Esophagus squamous epithelium (tissue), 4 donors: ENCODE measurements at regions not wholly inside any gene's neighbourhood (a gene's known extent, or its start where the extent isn't known, plus 50 kb on each side); places are given as distances from the start of the nearest gene placed in this dataset.

Experiments
- POLR2A ChIP-seq, 4 donors: fragments of 450-650 bp; IDR thresholded peaks; one replicate each; pipeline ENCODE4 v1.6.1; 2017; ENCODE audit warnings: antibody characterized with exemption in 4 of 4, mild to moderate bottlenecking in 4 of 4, moderate library complexity in 3 of 4
- TF ChIP-seq, protein P1 (sequence below), 6 experiments: fragments of 450-650 bp in 4 of 6; fragments of 200-600 bp in 2 of 6; sonication (generic) in 2 of 6; IDR thresholded peaks; one replicate each; pipeline ENCODE4 v1.5.1; 2016 to 2019; ENCODE audit warnings: antibody characterized with exemption in 6 of 6, mild to moderate bottlenecking in 4 of 6, moderate library complexity in 4 of 6

DNA sequence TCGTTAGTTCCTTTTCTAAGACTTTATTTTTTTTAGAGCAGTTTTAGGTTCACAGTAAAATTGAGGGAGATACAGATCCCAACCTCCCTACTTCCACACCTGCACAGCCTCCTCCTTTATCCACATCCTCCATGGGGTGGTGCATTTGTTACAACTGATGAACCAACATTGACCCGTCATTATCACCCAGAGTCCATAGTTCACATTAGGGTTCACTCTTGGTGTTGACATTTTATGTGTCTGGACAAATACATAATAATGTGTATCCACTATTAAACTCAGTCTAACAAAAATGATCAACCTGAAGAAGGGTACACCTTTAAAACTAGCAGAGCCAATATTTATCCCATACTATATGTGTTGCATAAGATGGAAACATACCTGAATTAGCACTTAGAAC lies 130.4 kb upstream of the CCDC28A start:
- TF ChIP-seq, protein P1, sequence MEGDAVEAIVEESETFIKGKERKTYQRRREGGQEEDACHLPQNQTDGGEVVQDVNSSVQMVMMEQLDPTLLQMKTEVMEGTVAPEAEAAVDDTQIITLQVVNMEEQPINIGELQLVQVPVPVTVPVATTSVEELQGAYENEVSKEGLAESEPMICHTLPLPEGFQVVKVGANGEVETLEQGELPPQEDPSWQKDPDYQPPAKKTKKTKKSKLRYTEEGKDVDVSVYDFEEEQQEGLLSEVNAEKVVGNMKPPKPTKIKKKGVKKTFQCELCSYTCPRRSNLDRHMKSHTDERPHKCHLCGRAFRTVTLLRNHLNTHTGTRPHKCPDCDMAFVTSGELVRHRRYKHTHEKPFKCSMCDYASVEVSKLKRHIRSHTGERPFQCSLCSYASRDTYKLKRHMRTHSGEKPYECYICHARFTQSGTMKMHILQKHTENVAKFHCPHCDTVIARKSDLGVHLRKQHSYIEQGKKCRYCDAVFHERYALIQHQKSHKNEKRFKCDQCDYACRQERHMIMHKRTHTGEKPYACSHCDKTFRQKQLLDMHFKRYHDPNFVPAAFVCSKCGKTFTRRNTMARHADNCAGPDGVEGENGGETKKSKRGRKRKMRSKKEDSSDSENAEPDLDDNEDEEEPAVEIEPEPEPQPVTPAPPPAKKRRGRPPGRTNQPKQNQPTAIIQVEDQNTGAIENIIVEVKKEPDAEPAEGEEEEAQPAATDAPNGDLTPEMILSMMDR (IDR thresholded peaks at IDR 0.05), result no peak
- TF ChIP-seq POLR2A (IDR thresholded peaks at IDR 0.05), result no peak
